Esophagus muscularis mucosa (tissue), 4 donors: ENCODE measurements at regions not wholly inside any gene's neighbourhood (a gene's known extent, or its start where the extent isn't known, plus 50 kb on each side); places are given as distances from the start of the nearest gene placed in this dataset.

Experiments
- CTCF ChIP-seq, 3 experiments: fragments of 200-600 bp in 2 of 3; fragments of 450-650 bp in 1 of 3; sonication (generic) in 2 of 3; IDR thresholded peaks; one replicate each; pipeline ENCODE4 v1.5.1; 2017 to 2019; ENCODE audit warnings: antibody characterized with exemption in 3 of 3, mild to moderate bottlenecking in 2 of 3, moderate library complexity in 1 of 3
- EP300 ChIP-seq: sonication (generic); formaldehyde crosslinking; IDR thresholded peaks from one replicate; pipeline ENCODE4 v1.6.1; 2017; ENCODE audit warnings: antibody characterized with exemption
- POLR2A ChIP-seq: fragments of 450-650 bp; IDR thresholded peaks from one replicate; pipeline ENCODE4 v1.6.1; 2017; ENCODE audit warnings: antibody characterized with exemption, moderate library complexity, mild to moderate bottlenecking, low read depth

DNA sequence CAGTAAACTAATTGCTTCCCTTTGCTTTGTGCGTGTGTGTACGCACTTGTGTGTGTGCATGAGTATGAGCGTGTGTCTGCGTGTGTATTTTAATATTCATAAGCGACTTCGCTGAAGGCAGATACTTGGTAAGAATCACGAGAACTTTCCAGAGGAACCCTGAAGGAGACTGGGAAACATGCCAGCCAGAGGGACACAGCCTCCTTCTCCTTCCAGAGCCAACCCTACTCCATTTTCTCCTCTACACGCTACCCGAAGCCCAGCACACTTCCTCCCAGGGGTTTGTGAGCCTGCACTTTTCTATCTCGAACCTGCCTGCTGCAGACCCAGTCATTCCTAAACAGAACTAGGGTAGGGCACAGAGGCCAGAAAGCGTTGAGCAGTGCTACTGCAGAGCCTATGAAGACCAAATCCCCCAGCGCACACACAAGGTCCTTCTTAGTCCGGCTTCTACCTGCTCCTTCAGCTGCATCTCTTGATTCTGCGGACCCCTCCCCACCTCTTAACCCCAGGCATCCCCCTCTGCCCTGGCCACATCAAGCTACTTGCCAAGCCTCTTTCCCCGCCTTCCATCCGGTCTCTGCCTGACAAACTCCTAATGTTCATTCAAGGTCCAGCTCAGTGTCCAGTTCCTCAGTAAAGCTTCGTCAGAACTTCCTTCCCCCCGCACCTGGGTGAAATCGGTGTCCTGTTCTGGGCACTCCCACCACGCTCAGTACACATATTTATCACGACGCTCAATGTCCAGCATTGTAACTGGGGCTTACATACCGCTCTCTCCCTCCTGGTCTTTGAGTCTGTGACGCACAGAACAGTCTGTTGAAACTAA, 191.8 kb downstream of the FAM43A start:
- TF ChIP-seq CTCF (IDR thresholded peaks at IDR 0.05) (no peak), POLR2A (no peak), EP300 (no peak)
